ENCODE measurements at regions not wholly inside any gene's neighbourhood (a gene's known extent, or its start where the extent isn't known, plus 50 kb on each side); places are given as distances from the start of the nearest gene placed in this dataset.

- H3K4me1 ChIP-seq = no peaks in the 10 kb centered on the region
- ATAC-seq (no peak), DNase-seq (no peak)
- H3K4me3 ChIP-seq = no peak overlapping the region
- intact Hi-C loops (cut with DNase I) = no loop called here
- WGBS, 2 donors = 31 to 41% methylated on average over 18 of the region's 18 CpGs
- no peaks in the 10 kb centered on the region for H3K36me3 ChIP-seq
- TF ChIP-seq CTCF (IDR thresholded peaks at IDR 0.05) = no peak
- no peaks in the 10 kb centered on the region for H3K27me3 ChIP-seq
- no peak overlapping the region for H3K27ac ChIP-seq
- H3K9me3 ChIP-seq = peaks cover 0 to 38% (median 6%) of the 10 kb centered on the region in 11 donors
These were observed 255.5 kb upstream of the LRRC7 start for GRCh38 chr1:69312055-69312732.

DNA sequence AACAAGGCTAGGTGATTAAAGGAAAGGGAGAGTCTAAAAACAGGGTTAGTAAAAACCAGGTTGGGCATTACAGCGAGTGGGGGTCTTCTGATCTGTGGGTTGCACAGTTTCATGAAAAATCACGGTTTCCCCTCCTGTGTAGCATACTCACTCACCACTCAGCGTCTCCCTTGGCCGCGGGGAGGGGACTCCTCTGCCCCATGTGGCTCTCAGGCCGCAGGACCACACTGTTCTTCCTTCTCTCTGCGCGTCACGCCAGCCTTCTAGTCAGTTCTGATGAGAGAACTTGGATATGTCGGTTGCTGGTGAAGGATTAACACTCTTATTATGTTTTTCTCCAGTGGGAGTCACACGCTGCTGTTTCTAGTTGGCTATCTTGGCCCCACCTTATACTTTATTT, 254.6 kb upstream of the LRRC7 start:
- H3K4me3 ChIP-seq = no peak overlapping the region
- DNase-seq (no peak), ATAC-seq (no peak)
- H3K27ac ChIP-seq = no peak overlapping the region
- peaks cover 0 to 30% (median 6%) of the 10 kb centered on the region in 11 donors for H3K9me3 ChIP-seq
- H3K36me3 ChIP-seq = no peaks in the 10 kb centered on the region
- 79 to 86% methylated on average over 11 of the region's 11 CpGs for WGBS, 2 donors
- H3K27me3 ChIP-seq = no peaks in the 10 kb centered on the region
- intact Hi-C loops (cut with DNase I) = no loop called here
- no peaks in the 10 kb centered on the region for H3K4me1 ChIP-seq
- TF ChIP-seq CTCF (IDR thresholded peaks at IDR 0.05) = no peak

GRCh38 chr1:69315416-69315815, 252.3 kb upstream of the LRRC7 start:
- WGBS, 2 donors = 93 to 94% methylated on average over 3 of the region's 3 CpGs
- H3K9me3 ChIP-seq = peaks cover 0 to 30% (median 6%) of the 10 kb centered on the region in 11 donors
- no peaks in the 10 kb centered on the region for H3K4me1 ChIP-seq
- peak in 1 of 8 donors; percentile 22 for ATAC-seq
- H3K36me3 ChIP-seq = no peaks in the 10 kb centered on the region
- H3K27me3 ChIP-seq = no peaks in the 10 kb centered on the region
- DNase-seq = no peak
- TF ChIP-seq CTCF (IDR thresholded peaks at IDR 0.05) = no peak
- H3K4me3 ChIP-seq = no peak overlapping the region
- H3K27ac ChIP-seq = no peak overlapping the region
- intact Hi-C loops (cut with DNase I) = no loop called here

DNA sequence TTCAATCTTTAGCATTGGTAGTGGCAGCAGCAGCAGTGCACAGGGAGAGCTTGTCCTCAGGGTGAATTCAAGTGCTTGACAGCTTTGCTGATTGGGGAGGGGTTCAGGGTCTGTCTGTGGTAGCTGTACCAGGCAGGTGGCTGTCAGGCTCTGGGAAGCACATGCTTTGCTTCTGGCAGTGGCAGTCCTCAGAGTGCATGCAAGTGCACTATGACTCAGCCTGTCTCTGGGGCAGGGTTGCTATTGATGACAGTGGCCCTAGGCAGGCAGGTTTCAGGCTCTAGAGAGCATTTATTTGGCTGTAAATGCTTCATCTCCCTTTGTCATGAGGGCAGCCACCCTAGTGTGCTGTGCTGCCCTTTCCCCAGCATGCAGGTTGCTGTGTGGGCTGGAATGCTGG, 251.9 kb upstream of the LRRC7 start:
- no peak for ATAC-seq
- Histone ChIP-seq H3K27ac (no peak overlapping the region), H3K9me3 (peaks cover 0 to 30% (median 6%) of the 10 kb centered on the region in 11 donors), H3K36me3 (no peaks in the 10 kb centered on the region), H3K27me3 (no peaks in the 10 kb centered on the region), H3K4me1 (no peaks in the 10 kb centered on the region), H3K4me3 (no peak overlapping the region)
- intact Hi-C loops (cut with DNase I) = no loop called here
- DNase-seq = no peak
- TF ChIP-seq CTCF (IDR thresholded peaks at IDR 0.05) = no peak

All from heart right ventricle (tissue), 16 donors.